Keratinocyte (primary cell): ENCODE measurements at regions not wholly inside any gene's neighbourhood (a gene's known extent, or its start where the extent isn't known, plus 50 kb on each side); places are given as distances from the start of the nearest gene placed in this dataset.

Source experiments
- DNase-seq: peaks from one replicate; pipeline ENCODE4 v3.0.0-alpha.2; 2011; ENCODE audit warnings: low read depth, missing footprints, low spot score
- FAIRE-seq: peaks from 2 replicates; lab custom pipeline; 2011; peaks lifted over from hg19 to GRCh38; lab: Jason Lieb, UNC
- H2AFZ ChIP-seq: 2 replicates; pipeline ENCODE4 v1.6.0; 2012; ENCODE audit warnings: low read length, control low read depth, inconsistent platforms; ENCODE audit not compliant: control insufficient read depth
- H3K27ac ChIP-seq: 2 replicates; pipeline ENCODE4 v1.5.1; 2011; ENCODE audit warnings: low read length; ENCODE audit not compliant: control insufficient read depth, insufficient read depth
- H3K27me3 ChIP-seq: 3 replicates; pipeline ENCODE4 v1.6.0; 2011; ENCODE audit warnings: low read length; ENCODE audit not compliant: control insufficient read depth, insufficient read depth; ENCODE audit errors: extremely low read depth
- H3K36me3 ChIP-seq, 2 experiments: 2 replicates in 1 of 2; 3 replicates in 1 of 2; pipeline ENCODE4 v1.5.1; 2011; ENCODE audit warnings: low read length in 2 of 2, mild to moderate bottlenecking in 1 of 2; ENCODE audit not compliant: control insufficient read depth in 2 of 2, insufficient read depth in 2 of 2; ENCODE audit errors: extremely low read depth in 1 of 2
- H3K4me1 ChIP-seq: 3 replicates; pipeline ENCODE4 v1.5.1; 2011; ENCODE audit warnings: low read length; ENCODE audit not compliant: control insufficient read depth, insufficient read depth; ENCODE audit errors: extremely low read depth
- H3K4me2 ChIP-seq: 3 replicates; pipeline ENCODE4 v1.6.0; 2011; ENCODE audit warnings: low read depth, low read length; ENCODE audit not compliant: control insufficient read depth, insufficient read depth; ENCODE audit errors: extremely low read depth
- H3K4me3 ChIP-seq, 3 experiments: fragments of 200-600 bp in 1 of 3; sonication (generic) in 1 of 3; 2 replicates in 2 of 3; 3 replicates in 1 of 3; pipeline ENCODE4 v1.5.1; 2011 to 2016; ENCODE audit warnings: low read length in 3 of 3, mild to moderate bottlenecking in 3 of 3, control low read depth in 2 of 3, inconsistent platforms in 1 of 3, low read depth in 1 of 3, mixed read lengths in 1 of 3, mixed run types in 1 of 3, moderate library complexity in 1 of 3; ENCODE audit not compliant: control insufficient read depth in 2 of 3, insufficient read depth in 2 of 3; ENCODE audit errors: extremely low read depth in 1 of 3
- H3K79me2 ChIP-seq: 2 replicates; pipeline ENCODE4 v1.6.0; 2012; ENCODE audit warnings: low read length; ENCODE audit not compliant: control insufficient read depth, insufficient read depth
- H3K9ac ChIP-seq: 3 replicates; pipeline ENCODE4 v1.6.0; 2011; ENCODE audit warnings: low read length; ENCODE audit not compliant: control insufficient read depth, insufficient read depth; ENCODE audit errors: extremely low read depth
- H3K9me1 ChIP-seq: 3 replicates; pipeline ENCODE4 v1.6.0; 2011; ENCODE audit warnings: low read length; ENCODE audit not compliant: control insufficient read depth, insufficient read depth; ENCODE audit errors: extremely low read depth
- H3K9me3 ChIP-seq: 2 replicates; pipeline ENCODE4 v1.5.1; 2012; ENCODE audit warnings: low read depth, low read length; ENCODE audit not compliant: control insufficient read depth
- H4K20me1 ChIP-seq: 3 replicates; pipeline ENCODE4 v1.6.0; 2011; ENCODE audit warnings: low read length; ENCODE audit not compliant: control insufficient read depth, insufficient read depth; ENCODE audit errors: extremely low read depth
- CTCF ChIP-seq, 3 experiments: IDR thresholded peaks in 1 of 3; conservative IDR thresholded peaks in 1 of 3; optimal IDR thresholded peaks in 1 of 3; 2 replicates in 2 of 3; 3 replicates in 1 of 3; pipeline versions ENCODE3 to v1.5.1; 2011; ENCODE audit warnings: low read length in 3 of 3, mild to moderate bottlenecking in 3 of 3, moderate library complexity in 2 of 3, control low read depth in 1 of 3, inconsistent platforms in 1 of 3; ENCODE audit not compliant: insufficient read depth in 2 of 3; ENCODE audit errors: extremely low read depth in 1 of 3
- EZH2 ChIP-seq: IDR thresholded peaks from one replicate; pipeline ENCODE4 v1.6.1; 2012; ENCODE audit warnings: inconsistent platforms, mild to moderate bottlenecking, low read length, moderate library complexity
- dilution Hi-C: fragments of 300-500 bp; cut with MboI; formaldehyde crosslinking; loops from one replicate; pipeline ENCODE4 v1.7.0; 2020; ENCODE audit warnings: low sequenced_read_pairs; ENCODE audit not compliant: extremely low pct_ligation_motif_present

GRCh38 chr6:3625149-3625979 is 126.1 kb downstream of the PXDC1 start:
- no peak overlapping the region for H3K4me3 ChIP-seq
- dilution Hi-C loops = no loop called here
- no peaks in the 10 kb centered on the region for H3K4me1 ChIP-seq
- no peak overlapping the region for H2AFZ ChIP-seq
- H3K27me3 ChIP-seq = peaks cover 6% of the 10 kb centered on the region
- H3K27ac ChIP-seq = no peak overlapping the region
- no peak for TF ChIP-seq CTCF (optimal IDR thresholded peaks at IDR 0.05 in 1 of 3, IDR thresholded peaks at IDR 0.05 in 1 of 3, conservative IDR thresholded peaks at IDR 0.05 in 1 of 3; ENCODE audit: extremely low read depth in 1 of 3, insufficient read depth in 2 of 3, low read length in 3 of 3)
- no peak for TF ChIP-seq EZH2
- no peak overlapping the region for H3K4me2 ChIP-seq
- H3K9me3 ChIP-seq = no peaks in the 10 kb centered on the region
- H3K9me1 ChIP-seq = no peaks in the 10 kb centered on the region
- no peaks in the 10 kb centered on the region for H4K20me1 ChIP-seq
- H3K36me3 ChIP-seq = no peaks in the 10 kb centered on the region
- no peak for FAIRE-seq
- H3K79me2 ChIP-seq = no peaks in the 10 kb centered on the region
- no peak overlapping the region for H3K9ac ChIP-seq
- DNase-seq = no peak

- Histone ChIP-seq H2AFZ (no peak overlapping the region), H3K79me2 (no peaks in the 10 kb centered on the region), H3K9ac (no peak overlapping the region), H3K9me3 (no peaks in the 10 kb centered on the region), H4K20me1 (no peaks in the 10 kb centered on the region), H3K27ac (no peak overlapping the region), H3K4me1 (no peaks in the 10 kb centered on the region), H3K27me3 (peaks cover 6% of the 10 kb centered on the region), H3K4me2 (no peak overlapping the region), H3K36me3 (no peaks in the 10 kb centered on the region), H3K9me1 (no peaks in the 10 kb centered on the region), H3K4me3 (no peak overlapping the region)
- no peak for FAIRE-seq
- no peak for DNase-seq
- TF ChIP-seq CTCF (optimal IDR thresholded peaks at IDR 0.05 in 1 of 3, IDR thresholded peaks at IDR 0.05 in 1 of 3, conservative IDR thresholded peaks at IDR 0.05 in 1 of 3; ENCODE audit: extremely low read depth in 1 of 3, insufficient read depth in 2 of 3, low read length in 3 of 3) = no peak
- TF ChIP-seq EZH2 = no peak
- dilution Hi-C loops = no loop called here
Observed at GRCh38 chr6:3624250-3625136, 127.0 kb downstream of the PXDC1 start.
